ENCODE measurements at regions not wholly inside any gene's neighbourhood (a gene's known extent, or its start where the extent isn't known, plus 50 kb on each side); places are given as distances from the start of the nearest gene placed in this dataset.

- DNase-seq (ENCODE audit: extremely low spot score), result no peak
- no peak for TF ChIP-seq CTCF (IDR thresholded peaks at IDR 0.05; ENCODE audit: control extremely low read depth, extremely low read depth, low read depth, missing control alignments)
- POLR2A ChIA-PET, result no interaction called here
- CTCF ChIA-PET, result interaction anchor here (1.2 to 3.2 kb wide), 2 partner anchors 146 to 150 kb away, joined by 3 to 16 read pairs; no protein-coding TSS in a partner anchor
These were observed 160.7 kb upstream of the C1orf21 start for GRCh38 chr1:184226100-184226487.

DNA sequence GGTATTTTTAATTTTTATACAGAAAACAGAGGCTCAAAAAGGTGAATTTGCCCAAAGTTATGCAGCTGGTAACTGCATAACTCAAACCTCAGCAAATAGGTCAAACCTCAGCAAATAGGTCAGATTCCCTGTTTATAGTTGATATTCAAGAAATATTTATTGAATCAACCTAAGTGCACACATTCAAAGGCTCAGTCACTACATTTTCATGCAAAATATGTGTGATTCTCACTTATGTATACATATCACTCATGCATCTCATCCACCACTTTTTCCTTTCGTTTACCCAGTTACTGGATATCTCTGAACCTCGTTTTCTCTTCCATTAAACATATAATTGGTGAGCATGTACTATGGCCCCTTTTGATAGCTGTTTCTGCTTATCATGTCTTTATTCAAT, 158.3 kb upstream of the C1orf21 start:
- no peak for DNase-seq (ENCODE audit: extremely low spot score)
- TF ChIP-seq CTCF (IDR thresholded peaks at IDR 0.05; ENCODE audit: control extremely low read depth, extremely low read depth, low read depth, missing control alignments), result no peak
- ChIA-PET CTCF (interaction anchor here (1.3 kb wide), 1 partner anchor 11 kb away, joined by 3 read pairs; no protein-coding TSS in a partner anchor), POLR2A (no interaction called here)

DNA sequence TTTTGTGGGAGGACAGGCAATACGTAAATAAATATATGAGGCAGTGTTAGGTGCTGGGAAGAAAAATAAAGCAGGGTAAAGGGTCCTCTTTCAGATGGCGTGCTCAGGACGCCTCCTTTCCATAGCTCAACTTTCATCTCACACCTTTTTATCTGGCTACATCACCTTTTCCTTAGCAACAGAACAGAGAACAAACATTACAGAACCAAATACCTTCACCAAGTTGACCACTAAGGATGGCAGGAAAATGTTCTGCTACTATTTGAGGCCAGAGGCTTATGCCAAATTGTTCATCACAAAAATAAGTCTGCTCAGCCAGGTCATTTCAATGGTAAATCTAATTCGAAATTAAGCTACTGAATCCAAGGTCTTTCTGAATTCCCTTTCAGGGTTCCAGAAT, 149.2 kb upstream of the C1orf21 start:
- ChIA-PET CTCF (interaction anchor here (0.8 to 1.4 kb wide), 3 partner anchors 10 to 424 kb away, joined by 3 read pairs; no protein-coding TSS in a partner anchor), POLR2A (no interaction called here)
- DNase-seq (ENCODE audit: extremely low spot score), result no peak
- TF ChIP-seq CTCF (IDR thresholded peaks at IDR 0.05; ENCODE audit: control extremely low read depth, extremely low read depth, low read depth, missing control alignments), result no peak

- TF ChIP-seq CTCF (IDR thresholded peaks at IDR 0.05; ENCODE audit: control extremely low read depth, extremely low read depth, low read depth, missing control alignments), result no peak
- no peak for DNase-seq (ENCODE audit: extremely low spot score)
- ChIA-PET POLR2A (no interaction called here), CTCF (interaction anchor here (1.1 kb wide), 1 partner anchor 19 kb away, joined by 4 read pairs; no protein-coding TSS in a partner anchor)
These were observed 145.4 kb upstream of the C1orf21 start for GRCh38 chr1:184241446-184241845.

DNA sequence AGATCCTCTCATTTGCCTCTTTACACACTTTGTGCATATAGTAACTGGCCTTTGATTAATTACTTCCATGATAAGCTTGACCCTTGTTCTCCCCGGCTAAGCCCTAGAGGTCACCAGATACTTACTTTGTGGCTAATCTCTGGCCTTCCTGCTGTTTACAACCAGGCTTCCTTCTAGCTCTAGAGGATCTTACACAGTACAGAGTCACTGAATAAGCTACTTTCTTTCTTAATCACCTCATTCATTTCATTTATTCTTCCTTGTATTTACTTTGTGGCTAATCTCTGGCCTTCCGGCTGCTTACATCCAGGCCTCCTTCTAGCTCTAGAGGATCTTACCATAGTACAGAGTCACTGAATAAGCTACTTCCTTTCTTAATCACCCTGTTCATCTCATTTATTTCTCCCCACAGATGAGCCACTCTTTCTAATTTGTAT, 144.3 kb upstream of the C1orf21 start:
- no peak for DNase-seq (ENCODE audit: extremely low spot score)
- POLR2A ChIA-PET, result no interaction called here
- TF ChIP-seq CTCF (IDR thresholded peaks at IDR 0.05; ENCODE audit: control extremely low read depth, extremely low read depth, low read depth, missing control alignments), result no peak
- CTCF ChIA-PET, result interaction anchor here (0.9 to 1.2 kb wide), 6 partner anchors 9 to 422 kb away, joined by 3 to 4 read pairs (median 3); no protein-coding TSS in a partner anchor

DNA sequence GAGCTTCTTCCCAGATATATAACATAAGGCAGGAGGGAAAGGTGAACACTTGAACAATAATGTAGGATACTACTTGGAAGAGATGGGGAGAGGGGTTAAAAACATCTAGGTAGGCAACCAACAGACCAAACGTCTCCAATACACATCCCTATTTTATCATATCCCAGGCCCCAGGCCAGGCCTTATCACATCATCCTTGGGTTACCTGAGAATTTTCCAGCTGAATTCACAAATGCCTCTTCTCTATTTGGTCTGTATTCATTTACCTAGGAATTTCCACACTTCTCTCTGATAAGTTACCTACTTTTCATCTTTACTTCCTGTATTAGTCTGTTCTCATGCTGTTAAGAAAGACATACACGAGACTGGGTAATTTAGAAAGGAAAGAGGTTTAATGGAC, 141.9 kb upstream of the C1orf21 start:
- ChIA-PET CTCF (interaction anchor here (1.0 kb wide), 2 partner anchors 9 to 37 kb away, joined by 3 read pairs; no protein-coding TSS in a partner anchor), POLR2A (no interaction called here)
- no peak for TF ChIP-seq CTCF (IDR thresholded peaks at IDR 0.05; ENCODE audit: control extremely low read depth, extremely low read depth, low read depth, missing control alignments)
- DNase-seq (ENCODE audit: extremely low spot score), result no peak
